ENCODE measurements at regions not wholly inside any gene's neighbourhood (a gene's known extent, or its start where the extent isn't known, plus 50 kb on each side); places are given as distances from the start of the nearest gene placed in this dataset.

GRCh38 chr13:28545583-28546333, 50.8 kb upstream of the FLT1 start:
- DNase-seq (ENCODE audit: low read depth in 2 of 2) = no peak

Measured in lung microvascular endothelial cell (primary cell).